Glomerular visceral epithelial cell (primary cell): ENCODE measurements at regions not wholly inside any gene's neighbourhood (a gene's known extent, or its start where the extent isn't known, plus 50 kb on each side); places are given as distances from the start of the nearest gene placed in this dataset.

Experiments
- DNase-seq: peaks from one replicate; pipeline ENCODE4 v3.0.0-alpha.2; 2016; ENCODE audit errors: extremely low spot score

- DNase-seq, result peak; percentile 32
Measured at GRCh38 chr10:31754803-31755624, 173.6 kb downstream of the ARHGAP12 start.

- DNase-seq, result no peak
Measured at GRCh38 chr10:31753681-31754080, 174.9 kb downstream of the ARHGAP12 start.

- no peak for DNase-seq
Measured at GRCh38 chr10:31752170-31752569, 176.5 kb downstream of the ARHGAP12 start.

GRCh38 chr10:31751738-31752080, 176.9 kb downstream of the ARHGAP12 start:
- no peak for DNase-seq

- no peak for DNase-seq
Measured at GRCh38 chr10:31751051-31751737, 177.4 kb downstream of the ARHGAP12 start.

GRCh38 chr10:31749981-31750840, 178.4 kb downstream of the ARHGAP12 start:
- no peak for DNase-seq

GRCh38 chr10:31749301-31749700, 179.3 kb downstream of the ARHGAP12 start:
- DNase-seq, result no peak

GRCh38 chr10:31745612-31746376, 182.8 kb downstream of the ARHGAP12 start:
- peak; percentile 76 for DNase-seq

- no peak for DNase-seq
Measured at GRCh38 chr10:31744025-31744424, 184.6 kb downstream of the ARHGAP12 start.

- DNase-seq, result no peak
Measured at GRCh38 chr10:31742255-31742654, 186.4 kb downstream of the ARHGAP12 start.

- DNase-seq, result no peak
Measured at GRCh38 chr10:31741473-31741872, 187.2 kb downstream of the ARHGAP12 start.

GRCh38 chr10:31739711-31740110, 188.9 kb downstream of the ARHGAP12 start:
- peak; percentile 57 for DNase-seq

GRCh38 chr10:31739146-31739545, 189.5 kb downstream of the ARHGAP12 start:
- DNase-seq, result no peak

- no peak for DNase-seq
Measured at GRCh38 chr10:31731711-31732110, 196.9 kb downstream of the ARHGAP12 start.

- DNase-seq, result no peak
Measured at GRCh38 chr10:31730776-31731175, 197.9 kb downstream of the ARHGAP12 start.

GRCh38 chr10:31728698-31729224, 199.9 kb downstream of the ARHGAP12 start:
- no peak for DNase-seq

GRCh38 chr10:31725436-31725835, 203.2 kb downstream of the ARHGAP12 start:
- no peak for DNase-seq

- no peak for DNase-seq
Measured at GRCh38 chr10:31724296-31724695, 204.3 kb downstream of the ARHGAP12 start.

GRCh38 chr10:31723106-31723750, 205.4 kb downstream of the ARHGAP12 start:
- DNase-seq, result no peak

GRCh38 chr10:31721096-31721495, 207.5 kb downstream of the ARHGAP12 start:
- no peak for DNase-seq

- no peak for DNase-seq
Measured at GRCh38 chr10:31720546-31720945, 208.1 kb downstream of the ARHGAP12 start.
